Loucy (cell line): ENCODE measurements at regions not wholly inside any gene's neighbourhood (a gene's known extent, or its start where the extent isn't known, plus 50 kb on each side); places are given as distances from the start of the nearest gene placed in this dataset.

Experiments used
- EZH2phosphoT487 ChIP-seq: fragments of 200-600 bp; IDR thresholded peaks from 2 replicates; pipeline ENCODE4 v1.6.1; 2018; ENCODE audit warnings: antibody characterized with exemption, mild to moderate bottlenecking, moderate library complexity, borderline replicate concordance
- TF ChIP-seq, protein P1 (sequence below): fragments of 200-600 bp; sonication (generic); conservative IDR thresholded peaks from 2 replicates; pipeline ENCODE4 v1.5.1; 2014; ENCODE audit warnings: mild to moderate bottlenecking, antibody characterized with exemption, low read length

DNA sequence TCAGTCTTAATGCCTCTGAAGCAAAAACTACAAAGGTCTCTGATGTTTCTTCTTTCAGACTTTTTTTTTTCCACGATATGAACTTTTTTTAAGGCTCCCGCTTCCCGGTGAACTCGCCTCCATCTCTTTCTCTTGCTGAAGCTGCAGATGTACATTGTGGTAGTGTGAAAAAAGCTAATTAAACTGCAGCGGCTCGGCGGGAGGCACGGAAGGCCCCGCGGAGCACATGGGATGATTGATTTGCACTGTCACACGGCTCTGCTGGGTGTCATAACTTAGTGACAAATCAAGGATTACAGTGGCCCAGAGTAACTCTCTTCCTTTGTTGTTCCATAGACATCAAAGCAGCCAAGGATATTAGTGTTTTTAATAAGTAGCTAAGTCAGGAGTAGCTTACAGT is 196.3 kb downstream of the AXIN2 start:
- TF ChIP-seq, protein P1, sequence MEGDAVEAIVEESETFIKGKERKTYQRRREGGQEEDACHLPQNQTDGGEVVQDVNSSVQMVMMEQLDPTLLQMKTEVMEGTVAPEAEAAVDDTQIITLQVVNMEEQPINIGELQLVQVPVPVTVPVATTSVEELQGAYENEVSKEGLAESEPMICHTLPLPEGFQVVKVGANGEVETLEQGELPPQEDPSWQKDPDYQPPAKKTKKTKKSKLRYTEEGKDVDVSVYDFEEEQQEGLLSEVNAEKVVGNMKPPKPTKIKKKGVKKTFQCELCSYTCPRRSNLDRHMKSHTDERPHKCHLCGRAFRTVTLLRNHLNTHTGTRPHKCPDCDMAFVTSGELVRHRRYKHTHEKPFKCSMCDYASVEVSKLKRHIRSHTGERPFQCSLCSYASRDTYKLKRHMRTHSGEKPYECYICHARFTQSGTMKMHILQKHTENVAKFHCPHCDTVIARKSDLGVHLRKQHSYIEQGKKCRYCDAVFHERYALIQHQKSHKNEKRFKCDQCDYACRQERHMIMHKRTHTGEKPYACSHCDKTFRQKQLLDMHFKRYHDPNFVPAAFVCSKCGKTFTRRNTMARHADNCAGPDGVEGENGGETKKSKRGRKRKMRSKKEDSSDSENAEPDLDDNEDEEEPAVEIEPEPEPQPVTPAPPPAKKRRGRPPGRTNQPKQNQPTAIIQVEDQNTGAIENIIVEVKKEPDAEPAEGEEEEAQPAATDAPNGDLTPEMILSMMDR: no peak
- TF ChIP-seq EZH2phosphoT487: no peak
